ENCODE measurements at regions not wholly inside any gene's neighbourhood (a gene's known extent, or its start where the extent isn't known, plus 50 kb on each side); places are given as distances from the start of the nearest gene placed in this dataset.

DNA sequence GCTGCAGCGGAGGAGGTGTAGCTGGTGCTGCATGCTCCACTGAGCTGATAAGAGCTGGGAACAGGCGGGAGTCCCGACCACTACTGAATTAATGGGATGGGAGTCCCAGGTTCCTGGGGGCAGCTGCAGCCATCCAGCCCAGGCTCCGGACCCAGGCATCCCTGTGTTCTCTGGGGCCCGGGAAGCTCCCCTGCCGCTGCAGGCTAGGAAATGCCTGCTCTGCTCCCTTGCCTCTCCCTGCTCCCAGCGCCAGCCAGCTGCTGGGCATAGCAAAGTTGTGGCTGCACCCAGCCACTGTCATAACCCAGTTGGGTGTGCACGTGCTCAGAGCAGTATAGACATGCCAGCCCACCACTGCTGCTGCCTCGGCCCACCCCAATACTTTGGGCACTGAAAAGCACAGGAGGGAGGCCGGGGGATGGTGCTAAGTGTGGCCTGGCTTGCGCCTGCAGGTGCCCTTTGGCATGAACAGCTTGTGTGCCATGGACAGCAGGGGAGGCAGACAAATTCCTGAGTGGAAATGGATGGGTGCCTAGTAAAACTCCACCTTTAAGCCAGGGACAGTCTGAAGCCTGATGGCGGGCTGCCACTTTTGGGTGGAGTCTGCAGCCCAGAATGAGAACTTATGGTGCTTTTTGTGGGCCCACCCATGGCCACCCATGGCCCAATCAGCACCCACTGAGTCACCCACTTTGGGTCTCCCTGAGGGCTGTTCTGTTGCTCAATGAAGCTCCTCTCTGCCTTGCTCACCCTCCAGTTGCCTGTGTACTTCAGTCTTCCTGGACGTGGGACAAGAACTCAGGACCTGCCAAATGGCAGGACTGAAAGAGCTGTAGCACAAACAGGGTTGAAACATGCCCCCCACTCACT is 219.3 kb upstream of the TMEFF2 start:
- TF ChIP-seq, protein P1, sequence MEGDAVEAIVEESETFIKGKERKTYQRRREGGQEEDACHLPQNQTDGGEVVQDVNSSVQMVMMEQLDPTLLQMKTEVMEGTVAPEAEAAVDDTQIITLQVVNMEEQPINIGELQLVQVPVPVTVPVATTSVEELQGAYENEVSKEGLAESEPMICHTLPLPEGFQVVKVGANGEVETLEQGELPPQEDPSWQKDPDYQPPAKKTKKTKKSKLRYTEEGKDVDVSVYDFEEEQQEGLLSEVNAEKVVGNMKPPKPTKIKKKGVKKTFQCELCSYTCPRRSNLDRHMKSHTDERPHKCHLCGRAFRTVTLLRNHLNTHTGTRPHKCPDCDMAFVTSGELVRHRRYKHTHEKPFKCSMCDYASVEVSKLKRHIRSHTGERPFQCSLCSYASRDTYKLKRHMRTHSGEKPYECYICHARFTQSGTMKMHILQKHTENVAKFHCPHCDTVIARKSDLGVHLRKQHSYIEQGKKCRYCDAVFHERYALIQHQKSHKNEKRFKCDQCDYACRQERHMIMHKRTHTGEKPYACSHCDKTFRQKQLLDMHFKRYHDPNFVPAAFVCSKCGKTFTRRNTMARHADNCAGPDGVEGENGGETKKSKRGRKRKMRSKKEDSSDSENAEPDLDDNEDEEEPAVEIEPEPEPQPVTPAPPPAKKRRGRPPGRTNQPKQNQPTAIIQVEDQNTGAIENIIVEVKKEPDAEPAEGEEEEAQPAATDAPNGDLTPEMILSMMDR (conservative IDR thresholded peaks at IDR 0.05; ENCODE audit: low read length), result no peak
- TF ChIP-seq EZH2phosphoT487 (IDR thresholded peaks at IDR 0.05; ENCODE audit: borderline replicate concordance), result no peak
